ENCODE measurements at regions not wholly inside any gene's neighbourhood (a gene's known extent, or its start where the extent isn't known, plus 50 kb on each side); places are given as distances from the start of the nearest gene placed in this dataset.

GRCh38 chr3:177992993-177993970, 543.0 kb upstream of the KCNMB2 start:
- Histone ChIP-seq H3K27ac (ENCODE audit: low read depth) (no peak overlapping the region), H3K4me3 (ENCODE audit: low read depth, low read length) (no peak overlapping the region), H3K4me1 (ENCODE audit: insufficient read depth) (no peaks in the 10 kb centered on the region), H3K36me3 (ENCODE audit: insufficient read depth) (no peaks in the 10 kb centered on the region)
- DNase-seq (ENCODE audit: extremely low spot score): no peak
- 72% methylated on average over 6 of the region's 6 CpGs for WGBS

- no peak for DNase-seq (ENCODE audit: extremely low spot score)
- no peaks in the 10 kb centered on the region for H3K36me3 ChIP-seq (ENCODE audit: insufficient read depth)
- no peaks in the 10 kb centered on the region for H3K4me1 ChIP-seq (ENCODE audit: insufficient read depth)
Measured at GRCh38 chr3:177994976-177995375, 541.3 kb upstream of the KCNMB2 start.

GRCh38 chr3:177995381-177996085, 540.7 kb upstream of the KCNMB2 start:
- Histone ChIP-seq H3K36me3 (ENCODE audit: insufficient read depth) (no peaks in the 10 kb centered on the region), H3K27ac (ENCODE audit: low read depth) (no peak overlapping the region), H3K4me1 (ENCODE audit: insufficient read depth) (no peaks in the 10 kb centered on the region), H3K4me3 (ENCODE audit: low read depth, low read length) (no peak overlapping the region)
- 83% methylated on average over 1 of the region's 1 CpG for whole genome bisulfite sequencing
- DNase-seq (ENCODE audit: extremely low spot score): no peak

More at GRCh38 chr3:177994976-177995375, 541.3 kb upstream of the KCNMB2 start:
- Histone ChIP-seq H3K4me3 (ENCODE audit: low read depth, low read length) (no peak overlapping the region), H3K27ac (ENCODE audit: low read depth) (no peak overlapping the region)

- 85% methylated on average over 1 of the region's 1 CpG for WGBS
- H3K4me1 ChIP-seq (ENCODE audit: insufficient read depth): no peaks in the 10 kb centered on the region
- H3K36me3 ChIP-seq (ENCODE audit: insufficient read depth): no peaks in the 10 kb centered on the region
- no peak overlapping the region for H3K27ac ChIP-seq (ENCODE audit: low read depth)
- H3K4me3 ChIP-seq (ENCODE audit: low read depth, low read length): no peak overlapping the region
- no peak for DNase-seq (ENCODE audit: extremely low spot score)
Measured at GRCh38 chr3:178001670-178002101, 534.5 kb upstream of the KCNMB2 start.

- H3K4me3 ChIP-seq (ENCODE audit: low read depth, low read length): no peak overlapping the region
- no peak for DNase-seq (ENCODE audit: extremely low spot score)
- no peaks in the 10 kb centered on the region for H3K36me3 ChIP-seq (ENCODE audit: insufficient read depth)
- no peak overlapping the region for H3K27ac ChIP-seq (ENCODE audit: low read depth)
- H3K4me1 ChIP-seq (ENCODE audit: insufficient read depth): no peaks in the 10 kb centered on the region
Measured at GRCh38 chr3:178002113-178002512, 534.1 kb upstream of the KCNMB2 start.

- Histone ChIP-seq H3K36me3 (ENCODE audit: insufficient read depth) (no peaks in the 10 kb centered on the region), H3K4me3 (ENCODE audit: low read depth, low read length) (no peak overlapping the region), H3K4me1 (ENCODE audit: insufficient read depth) (no peaks in the 10 kb centered on the region), H3K27ac (ENCODE audit: low read depth) (no peak overlapping the region)
- no peak for DNase-seq (ENCODE audit: extremely low spot score)
- 77% methylated on average over 2 of the region's 2 CpGs for WGBS
Measured at GRCh38 chr3:178003756-178004155, 532.5 kb upstream of the KCNMB2 start.

GRCh38 chr3:178005961-178006360, 530.3 kb upstream of the KCNMB2 start:
- WGBS: 97% methylated on average over 1 of the region's 1 CpG
- H3K27ac ChIP-seq (ENCODE audit: low read depth): no peak overlapping the region
- no peaks in the 10 kb centered on the region for H3K4me1 ChIP-seq (ENCODE audit: insufficient read depth)
- no peak for DNase-seq (ENCODE audit: extremely low spot score)
- no peaks in the 10 kb centered on the region for H3K36me3 ChIP-seq (ENCODE audit: insufficient read depth)
- H3K4me3 ChIP-seq (ENCODE audit: low read depth, low read length): no peak overlapping the region

GRCh38 chr3:178010306-178010705, 525.9 kb upstream of the KCNMB2 start:
- no peak for DNase-seq (ENCODE audit: extremely low spot score)
- Histone ChIP-seq H3K27ac (ENCODE audit: low read depth) (no peak overlapping the region), H3K4me3 (ENCODE audit: low read depth, low read length) (no peak overlapping the region), H3K36me3 (ENCODE audit: insufficient read depth) (no peaks in the 10 kb centered on the region), H3K4me1 (ENCODE audit: insufficient read depth) (no peaks in the 10 kb centered on the region)
- 95% methylated on average over 2 of the region's 2 CpGs for WGBS

GRCh38 chr3:178019645-178020044, 516.6 kb upstream of the KCNMB2 start:
- Histone ChIP-seq H3K27ac (ENCODE audit: low read depth) (no peak overlapping the region), H3K4me1 (ENCODE audit: insufficient read depth) (no peaks in the 10 kb centered on the region), H3K4me3 (ENCODE audit: low read depth, low read length) (no peak overlapping the region), H3K36me3 (ENCODE audit: insufficient read depth) (no peaks in the 10 kb centered on the region)
- no peak for DNase-seq (ENCODE audit: extremely low spot score)
- WGBS: 89% methylated on average over 4 of the region's 4 CpGs

- Histone ChIP-seq H3K4me1 (ENCODE audit: insufficient read depth) (no peaks in the 10 kb centered on the region), H3K4me3 (ENCODE audit: low read depth, low read length) (no peak overlapping the region), H3K36me3 (ENCODE audit: insufficient read depth) (no peaks in the 10 kb centered on the region), H3K27ac (ENCODE audit: low read depth) (no peak overlapping the region)
- WGBS: 76% methylated on average over 1 of the region's 1 CpG
- DNase-seq (ENCODE audit: extremely low spot score): no peak
Measured at GRCh38 chr3:178022599-178022998, 513.6 kb upstream of the KCNMB2 start.

GRCh38 chr3:178028933-178029332, 507.3 kb upstream of the KCNMB2 start:
- no peak for DNase-seq (ENCODE audit: extremely low spot score)
- Histone ChIP-seq H3K36me3 (ENCODE audit: insufficient read depth) (no peaks in the 10 kb centered on the region), H3K4me3 (ENCODE audit: low read depth, low read length) (no peak overlapping the region), H3K27ac (ENCODE audit: low read depth) (no peak overlapping the region), H3K4me1 (ENCODE audit: insufficient read depth) (no peaks in the 10 kb centered on the region)
- 49% methylated on average over 1 of the region's 1 CpG for WGBS

- Histone ChIP-seq H3K4me3 (ENCODE audit: low read depth, low read length) (no peak overlapping the region), H3K27ac (ENCODE audit: low read depth) (no peak overlapping the region), H3K36me3 (ENCODE audit: insufficient read depth) (no peaks in the 10 kb centered on the region), H3K4me1 (ENCODE audit: insufficient read depth) (no peaks in the 10 kb centered on the region)
- DNase-seq (ENCODE audit: extremely low spot score): no peak
- 88% methylated on average over 4 of the region's 4 CpGs for WGBS
Measured at GRCh38 chr3:178036451-178037144, 499.6 kb upstream of the KCNMB2 start.

- Histone ChIP-seq H3K27ac (ENCODE audit: low read depth) (no peak overlapping the region), H3K4me1 (ENCODE audit: insufficient read depth) (no peaks in the 10 kb centered on the region), H3K4me3 (ENCODE audit: low read depth, low read length) (no peak overlapping the region), H3K36me3 (ENCODE audit: insufficient read depth) (no peaks in the 10 kb centered on the region)
- no peak for DNase-seq (ENCODE audit: extremely low spot score)
Measured at GRCh38 chr3:178041931-178042330, 494.3 kb upstream of the KCNMB2 start.

All from urinary bladder (tissue), 3 donors.